NT2/D1 (cell line): ENCODE measurements at regions not wholly inside any gene's neighbourhood (a gene's known extent, or its start where the extent isn't known, plus 50 kb on each side); places are given as distances from the start of the nearest gene placed in this dataset.

Experiments
- SUZ12 ChIP-seq: IDR thresholded peaks from 2 replicates; pipeline ENCODE4 v1.6.1; 2011; ENCODE audit not compliant: insufficient read length, insufficient read depth; ENCODE audit errors: extremely low read depth
- YY1 ChIP-seq: IDR thresholded peaks from 2 replicates; pipeline ENCODE4 v1.6.1; 2011; ENCODE audit not compliant: insufficient read length, insufficient read depth
- ZNF274 ChIP-seq: IDR thresholded peaks from 2 replicates; pipeline ENCODE4 v1.6.1; 2011; ENCODE audit warnings: mild to moderate bottlenecking, low read depth, low read length

- TF ChIP-seq YY1 (no peak), SUZ12 (no peak), ZNF274 (no peak)
Measured at GRCh38 chr10:4132216-4132556, 347.2 kb upstream of the KLF6 start.
